ENCODE measurements at regions not wholly inside any gene's neighbourhood (a gene's known extent, or its start where the extent isn't known, plus 50 kb on each side); places are given as distances from the start of the nearest gene placed in this dataset.
A peak's percentile ranks its signal among the peaks of the same experiment; 100 is the strongest.

GRCh38 chr15:45795440-45796069, 160.7 kb downstream of the SQOR start:
- H4K8ac ChIP-seq (ENCODE audit: low read length) = no peak overlapping the region
- H3K4ac ChIP-seq (ENCODE audit: low read depth in 1 of 2, low read length in 2 of 2) = no peak overlapping the region
- H3K9ac ChIP-seq (ENCODE audit: low read length) = no peak overlapping the region
- H3K14ac ChIP-seq (ENCODE audit: low read length in 2 of 2) = no peak overlapping the region
- H3K9me3 ChIP-seq (ENCODE audit: control insufficient read depth, low read length) = no peaks in the 10 kb centered on the region
- H2AFZ ChIP-seq (ENCODE audit: low read depth, low read length) = no peak overlapping the region
- H3K27ac ChIP-seq (ENCODE audit: low read length, poor library complexity, severe bottlenecking) = no peak overlapping the region
- no peaks in the 10 kb centered on the region for H3K79me1 ChIP-seq (replicated peaks; ENCODE audit: low read length, poor library complexity, severe bottlenecking)
- H4K91ac ChIP-seq (ENCODE audit: low read length) = no peak overlapping the region
- no peak overlapping the region for H3K23ac ChIP-seq (ENCODE audit: low read length in 2 of 2)
- H2BK15ac ChIP-seq (ENCODE audit: low read depth, poor library complexity, severe bottlenecking) = no peak overlapping the region
- H3K4me3 ChIP-seq (ENCODE audit: insufficient read depth in 1 of 2, low read depth in 1 of 2, low read length in 2 of 2) = no peak overlapping the region
- H2AK5ac ChIP-seq (ENCODE audit: low read length, severe bottlenecking) = no peak overlapping the region
- no peak overlapping the region for H3K4me2 ChIP-seq (ENCODE audit: low read length, poor library complexity, severe bottlenecking)
- H3K18ac ChIP-seq (ENCODE audit: low read depth in 1 of 2, low read length in 2 of 2) = no peak overlapping the region
- no peak overlapping the region for H2BK120ac ChIP-seq (ENCODE audit: low read depth, low read length)
- H3K36me3 ChIP-seq (ENCODE audit: control insufficient read depth in 1 of 2, insufficient read depth in 2 of 2, low read depth in 1 of 2, low read length in 2 of 2) = no peaks in the 10 kb centered on the region
- peaks cover 21 to 34% of the 10 kb centered on the region in 2 experiments for H3K27me3 ChIP-seq (ENCODE audit: control insufficient read depth in 1 of 2, insufficient read depth in 1 of 2, low read length in 2 of 2)
- peak; percentile 23 for DNase-seq
- no peak overlapping the region for H2BK12ac ChIP-seq (ENCODE audit: low read length in 2 of 2)
- no CpG with 5 or more reads among the region's 3 CpGs for WGBS
- H3K4me1 ChIP-seq (ENCODE audit: control insufficient read depth, insufficient read depth, low read depth, low read length) = no peaks in the 10 kb centered on the region
- no peak overlapping the region for H2BK5ac ChIP-seq (ENCODE audit: low read depth, low read length, poor library complexity, severe bottlenecking)

GRCh38 chr15:45796433-45796832, 161.6 kb downstream of the SQOR start:
- H2BK12ac ChIP-seq (ENCODE audit: low read length in 2 of 2) = no peak overlapping the region
- H3K14ac ChIP-seq (ENCODE audit: low read length in 2 of 2) = no peak overlapping the region
- peaks cover 21 to 34% of the 10 kb centered on the region in 2 experiments for H3K27me3 ChIP-seq (ENCODE audit: control insufficient read depth in 1 of 2, insufficient read depth in 1 of 2, low read length in 2 of 2)
- H2AK5ac ChIP-seq (ENCODE audit: low read length, severe bottlenecking) = no peak overlapping the region
- no peak for DNase-seq
- no peak overlapping the region for H3K23ac ChIP-seq (ENCODE audit: low read length in 2 of 2)
- H3K9ac ChIP-seq (ENCODE audit: low read length) = no peak overlapping the region
- no peak overlapping the region for H4K8ac ChIP-seq (ENCODE audit: low read length)
- no peak overlapping the region for H3K4me3 ChIP-seq (ENCODE audit: insufficient read depth in 1 of 2, low read depth in 1 of 2, low read length in 2 of 2)
- H3K4me2 ChIP-seq (ENCODE audit: low read length, poor library complexity, severe bottlenecking) = no peak overlapping the region
- H2BK15ac ChIP-seq (ENCODE audit: low read depth, poor library complexity, severe bottlenecking) = no peak overlapping the region
- no peak overlapping the region for H3K18ac ChIP-seq (ENCODE audit: low read depth in 1 of 2, low read length in 2 of 2)
- H3K27ac ChIP-seq (ENCODE audit: low read length, poor library complexity, severe bottlenecking) = no peak overlapping the region
- H3K4ac ChIP-seq (ENCODE audit: low read depth in 1 of 2, low read length in 2 of 2) = no peak overlapping the region
- H3K9me3 ChIP-seq (ENCODE audit: control insufficient read depth, low read length) = no peaks in the 10 kb centered on the region
- H2BK120ac ChIP-seq (ENCODE audit: low read depth, low read length) = no peak overlapping the region
- whole genome bisulfite sequencing = 70% methylated on average over 3 of the region's 3 CpGs
- H3K4me1 ChIP-seq (ENCODE audit: control insufficient read depth, insufficient read depth, low read depth, low read length) = no peaks in the 10 kb centered on the region
- no peaks in the 10 kb centered on the region for H3K79me1 ChIP-seq (replicated peaks; ENCODE audit: low read length, poor library complexity, severe bottlenecking)
- H2BK5ac ChIP-seq (ENCODE audit: low read depth, low read length, poor library complexity, severe bottlenecking) = no peak overlapping the region
- H2AFZ ChIP-seq (ENCODE audit: low read depth, low read length) = no peak overlapping the region
- no peak overlapping the region for H4K91ac ChIP-seq (ENCODE audit: low read length)
- no peaks in the 10 kb centered on the region for H3K36me3 ChIP-seq (ENCODE audit: control insufficient read depth in 1 of 2, insufficient read depth in 2 of 2, low read depth in 1 of 2, low read length in 2 of 2)

DNA sequence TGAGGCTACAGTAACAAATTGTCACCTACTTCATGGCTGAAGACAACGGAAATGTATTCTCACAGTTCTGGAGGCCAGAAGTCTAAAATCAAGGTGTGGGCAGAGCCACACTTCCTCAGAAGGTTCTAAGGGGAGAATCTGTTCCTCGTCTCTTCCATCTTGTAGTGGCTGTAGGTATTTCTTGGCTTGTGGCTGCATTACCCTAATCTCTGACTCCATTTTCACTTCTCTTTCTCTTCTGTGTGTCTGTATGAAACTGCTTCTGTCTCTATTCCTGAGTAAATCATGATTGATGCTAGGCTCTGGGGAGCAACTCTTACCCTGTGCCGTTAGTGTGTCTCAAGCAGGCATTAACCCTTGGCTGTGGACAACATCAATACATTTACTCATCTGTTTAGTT, 164.7 kb downstream of the SQOR start:
- Histone ChIP-seq H2AFZ (ENCODE audit: low read depth, low read length) (no peak overlapping the region), H3K18ac (ENCODE audit: low read depth in 1 of 2, low read length in 2 of 2) (no peak overlapping the region), H3K27ac (ENCODE audit: low read length, poor library complexity, severe bottlenecking) (no peak overlapping the region)

DNA sequence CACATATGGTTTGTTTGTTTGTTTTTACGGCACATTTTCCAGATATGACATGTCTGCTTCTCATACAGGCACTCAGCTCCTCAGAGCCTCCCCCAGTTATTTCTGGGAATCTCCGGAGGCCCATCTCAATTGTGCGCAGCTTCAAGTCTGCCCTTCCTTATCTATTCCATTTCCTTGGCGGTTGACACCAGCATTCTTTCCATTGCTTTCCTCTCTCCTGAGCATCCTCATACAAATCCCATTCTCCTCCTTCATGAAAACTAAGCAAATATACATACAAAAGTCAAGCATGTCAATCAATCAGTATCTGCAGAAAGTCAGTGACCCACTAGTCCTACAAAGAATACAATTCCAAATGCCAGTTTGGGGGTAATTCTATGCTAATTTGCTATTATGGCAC, 166.7 kb downstream of the SQOR start:
- Histone ChIP-seq H3K14ac (ENCODE audit: low read length in 2 of 2) (no peak overlapping the region), H2AFZ (ENCODE audit: low read depth, low read length) (no peak overlapping the region), H3K18ac (ENCODE audit: low read depth in 1 of 2, low read length in 2 of 2) (no peak overlapping the region), H3K4ac (ENCODE audit: low read depth in 1 of 2, low read length in 2 of 2) (no peak overlapping the region), H3K79me1 (replicated peaks; ENCODE audit: low read length, poor library complexity, severe bottlenecking) (no peaks in the 10 kb centered on the region), H3K23ac (ENCODE audit: low read length in 2 of 2) (no peak overlapping the region), H3K4me2 (ENCODE audit: low read length, poor library complexity, severe bottlenecking) (no peak overlapping the region), H2BK120ac (ENCODE audit: low read depth, low read length) (no peak overlapping the region), H3K9ac (ENCODE audit: low read length) (no peak overlapping the region), H4K91ac (ENCODE audit: low read length) (no peak overlapping the region), H3K27me3 (ENCODE audit: control insufficient read depth in 1 of 2, insufficient read depth in 1 of 2, low read length in 2 of 2) (peaks cover 0 to 4% of the 10 kb centered on the region in 2 experiments), H4K8ac (ENCODE audit: low read length) (no peak overlapping the region), H2BK5ac (ENCODE audit: low read depth, low read length, poor library complexity, severe bottlenecking) (no peak overlapping the region), H2BK15ac (ENCODE audit: low read depth, poor library complexity, severe bottlenecking) (no peak overlapping the region), H3K4me3 (ENCODE audit: insufficient read depth in 1 of 2, low read depth in 1 of 2, low read length in 2 of 2) (no peak overlapping the region), H3K27ac (ENCODE audit: low read length, poor library complexity, severe bottlenecking) (no peak overlapping the region), H2AK5ac (ENCODE audit: low read length, severe bottlenecking) (no peak overlapping the region), H2BK12ac (ENCODE audit: low read length in 2 of 2) (no peak overlapping the region), H3K36me3 (ENCODE audit: control insufficient read depth in 1 of 2, insufficient read depth in 2 of 2, low read depth in 1 of 2, low read length in 2 of 2) (no peaks in the 10 kb centered on the region), H3K9me3 (ENCODE audit: control insufficient read depth, low read length) (no peaks in the 10 kb centered on the region), H3K4me1 (ENCODE audit: control insufficient read depth, insufficient read depth, low read depth, low read length) (no peaks in the 10 kb centered on the region)
- no peak for DNase-seq
- WGBS = 76% methylated on average over 4 of the region's 4 CpGs

More for the DNA sequence above, 164.7 kb downstream of the SQOR start:
- H3K9me3 ChIP-seq (ENCODE audit: control insufficient read depth, low read length) = no peaks in the 10 kb centered on the region
- H3K27me3 ChIP-seq (ENCODE audit: control insufficient read depth in 1 of 2, insufficient read depth in 1 of 2, low read length in 2 of 2) = peaks cover 0 to 12% of the 10 kb centered on the region in 2 experiments
- H2BK120ac ChIP-seq (ENCODE audit: low read depth, low read length) = no peak overlapping the region
- no peak overlapping the region for H2BK5ac ChIP-seq (ENCODE audit: low read depth, low read length, poor library complexity, severe bottlenecking)
- H4K8ac ChIP-seq (ENCODE audit: low read length) = no peak overlapping the region
- H2AK5ac ChIP-seq (ENCODE audit: low read length, severe bottlenecking) = no peak overlapping the region
- H2BK12ac ChIP-seq (ENCODE audit: low read length in 2 of 2) = no peak overlapping the region
- 46% methylated on average over 1 of the region's 3 CpGs for WGBS
- no peak overlapping the region for H2BK15ac ChIP-seq (ENCODE audit: low read depth, poor library complexity, severe bottlenecking)
- H3K79me1 ChIP-seq (replicated peaks; ENCODE audit: low read length, poor library complexity, severe bottlenecking) = no peaks in the 10 kb centered on the region
- no peak overlapping the region for H3K14ac ChIP-seq (ENCODE audit: low read length in 2 of 2)
- no peak overlapping the region for H3K4ac ChIP-seq (ENCODE audit: low read depth in 1 of 2, low read length in 2 of 2)
- no peak for DNase-seq
- no peaks in the 10 kb centered on the region for H3K36me3 ChIP-seq (ENCODE audit: control insufficient read depth in 1 of 2, insufficient read depth in 2 of 2, low read depth in 1 of 2, low read length in 2 of 2)
- no peak overlapping the region for H3K9ac ChIP-seq (ENCODE audit: low read length)
- H3K4me2 ChIP-seq (ENCODE audit: low read length, poor library complexity, severe bottlenecking) = no peak overlapping the region
- no peak overlapping the region for H3K4me3 ChIP-seq (ENCODE audit: insufficient read depth in 1 of 2, low read depth in 1 of 2, low read length in 2 of 2)
- H3K4me1 ChIP-seq (ENCODE audit: control insufficient read depth, insufficient read depth, low read depth, low read length) = no peaks in the 10 kb centered on the region
- no peak overlapping the region for H4K91ac ChIP-seq (ENCODE audit: low read length)
- no peak overlapping the region for H3K23ac ChIP-seq (ENCODE audit: low read length in 2 of 2)
